Parathyroid adenoma (tissue), 2 donors: ENCODE measurements at regions not wholly inside any gene's neighbourhood (a gene's known extent, or its start where the extent isn't known, plus 50 kb on each side); places are given as distances from the start of the nearest gene placed in this dataset.

Experiments
- H2AFZ ChIP-seq: fragments of 300-600 bp; sonication (generic); one replicate; pipeline ENCODE4 v1.7.0; 2017; ENCODE audit warnings: antibody characterized with exemption, mild to moderate bottlenecking
- H3K27ac ChIP-seq: fragments of 300-600 bp; sonication (generic); one replicate; pipeline ENCODE4 v1.7.0; 2017
- H3K27me3 ChIP-seq: fragments of 300-600 bp; sonication (generic); one replicate; pipeline ENCODE4 v1.7.0; 2017; ENCODE audit warnings: low read length; ENCODE audit not compliant: control insufficient read depth, insufficient read depth
- H3K36me3 ChIP-seq: fragments of 300-600 bp; sonication (generic); one replicate; pipeline ENCODE4 v1.7.0; 2017; ENCODE audit warnings: low read length; ENCODE audit not compliant: control insufficient read depth, insufficient read depth
- H3K4me1 ChIP-seq: fragments of 300-600 bp; sonication (generic); one replicate; pipeline ENCODE4 v1.7.0; 2017; ENCODE audit warnings: control low read depth
- H3K4me2 ChIP-seq: fragments of 300-600 bp; sonication (generic); one replicate; pipeline ENCODE4 v1.7.0; 2017; ENCODE audit warnings: low read length
- H3K4me3 ChIP-seq: fragments of 300-600 bp; sonication (generic); one replicate; pipeline ENCODE4 v1.7.0; 2017; ENCODE audit warnings: low read depth, low read length
- H3K79me2 ChIP-seq: fragments of 300-600 bp; sonication (generic); one replicate; pipeline ENCODE4 v1.7.0; 2017; ENCODE audit warnings: control low read depth
- H3K9ac ChIP-seq: fragments of 300-600 bp; sonication (generic); one replicate; pipeline ENCODE4 v1.7.0; 2017; ENCODE audit warnings: mild to moderate bottlenecking
- H3K9me3 ChIP-seq: fragments of 300-600 bp; sonication (generic); one replicate; pipeline ENCODE4 v1.7.0; 2017; ENCODE audit warnings: low read length; ENCODE audit not compliant: control insufficient read depth
- TF ChIP-seq, protein P1 (sequence below): fragments of 300-600 bp; sonication (generic); IDR thresholded peaks from one replicate; pipeline ENCODE4 v1.7.0; 2017; ENCODE audit warnings: antibody characterized with exemption, mild to moderate bottlenecking
- donor health status: primary hyperparathyroidism.

DNA sequence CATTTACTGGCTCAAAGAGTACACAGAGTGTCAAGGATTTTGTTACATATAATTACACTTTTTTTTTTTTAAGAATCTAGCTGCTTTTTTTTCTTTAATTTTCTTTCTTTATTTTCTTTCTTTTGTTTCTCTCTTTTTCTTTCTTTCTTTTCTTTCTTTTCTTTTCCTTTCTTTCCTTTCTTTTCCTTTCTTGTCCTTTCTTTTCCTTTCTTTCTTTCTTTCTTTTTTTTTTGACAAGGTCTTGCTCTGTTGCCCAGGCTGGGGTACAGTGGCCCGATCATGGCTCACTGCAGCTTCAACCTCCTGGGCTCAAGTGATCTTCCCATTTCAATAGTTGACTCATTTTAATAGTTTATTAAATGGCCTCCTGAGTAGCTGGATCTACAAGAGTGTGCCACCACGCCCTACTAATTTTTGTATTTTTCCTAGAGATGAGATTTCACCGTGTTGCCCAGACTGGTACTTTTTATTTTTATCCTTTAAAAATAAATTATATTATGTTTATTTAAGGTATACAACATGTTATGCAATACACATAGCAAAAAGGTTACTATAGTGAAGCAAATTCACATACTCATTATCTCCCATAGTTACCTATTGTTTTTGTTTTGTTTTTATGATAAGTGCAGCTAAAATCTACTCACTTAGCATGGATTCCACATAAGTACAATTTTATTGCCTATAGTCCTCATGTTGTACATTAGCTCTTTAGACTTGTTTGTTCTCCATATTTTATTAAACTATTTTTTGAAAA, 381.5 kb upstream of the KLF4 start:
- no peak overlapping the region for H2AFZ ChIP-seq
- TF ChIP-seq, protein P1, sequence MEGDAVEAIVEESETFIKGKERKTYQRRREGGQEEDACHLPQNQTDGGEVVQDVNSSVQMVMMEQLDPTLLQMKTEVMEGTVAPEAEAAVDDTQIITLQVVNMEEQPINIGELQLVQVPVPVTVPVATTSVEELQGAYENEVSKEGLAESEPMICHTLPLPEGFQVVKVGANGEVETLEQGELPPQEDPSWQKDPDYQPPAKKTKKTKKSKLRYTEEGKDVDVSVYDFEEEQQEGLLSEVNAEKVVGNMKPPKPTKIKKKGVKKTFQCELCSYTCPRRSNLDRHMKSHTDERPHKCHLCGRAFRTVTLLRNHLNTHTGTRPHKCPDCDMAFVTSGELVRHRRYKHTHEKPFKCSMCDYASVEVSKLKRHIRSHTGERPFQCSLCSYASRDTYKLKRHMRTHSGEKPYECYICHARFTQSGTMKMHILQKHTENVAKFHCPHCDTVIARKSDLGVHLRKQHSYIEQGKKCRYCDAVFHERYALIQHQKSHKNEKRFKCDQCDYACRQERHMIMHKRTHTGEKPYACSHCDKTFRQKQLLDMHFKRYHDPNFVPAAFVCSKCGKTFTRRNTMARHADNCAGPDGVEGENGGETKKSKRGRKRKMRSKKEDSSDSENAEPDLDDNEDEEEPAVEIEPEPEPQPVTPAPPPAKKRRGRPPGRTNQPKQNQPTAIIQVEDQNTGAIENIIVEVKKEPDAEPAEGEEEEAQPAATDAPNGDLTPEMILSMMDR, result no peak
- no peaks in the 10 kb centered on the region for H3K4me1 ChIP-seq
- H3K36me3 ChIP-seq, result no peaks in the 10 kb centered on the region
- H3K9me3 ChIP-seq, result no peaks in the 10 kb centered on the region
- no peak overlapping the region for H3K27ac ChIP-seq
- H3K4me2 ChIP-seq, result no peak overlapping the region
- no peak overlapping the region for H3K4me3 ChIP-seq
- no peak overlapping the region for H3K9ac ChIP-seq
- H3K27me3 ChIP-seq, result no peaks in the 10 kb centered on the region
- no peaks in the 10 kb centered on the region for H3K79me2 ChIP-seq

DNA sequence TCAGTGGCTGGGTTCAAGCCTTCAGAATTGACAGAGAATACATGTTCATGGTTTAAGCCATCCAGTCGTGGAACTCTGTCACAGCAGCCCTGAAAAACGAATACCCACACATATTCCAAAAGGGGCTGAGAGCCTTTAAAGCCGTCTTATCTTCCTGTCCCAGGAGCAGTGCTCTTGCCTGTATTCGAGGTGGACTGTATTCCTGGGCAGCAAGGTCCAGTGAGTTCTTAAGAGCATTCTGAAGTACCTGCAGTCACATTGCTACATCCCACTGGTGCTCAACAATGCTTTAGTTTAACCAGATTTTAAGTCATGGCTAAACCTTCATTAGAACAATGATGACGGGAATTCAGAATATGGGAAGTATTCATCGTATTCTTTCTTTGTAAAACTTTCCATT, 380.7 kb upstream of the KLF4 start:
- no peaks in the 10 kb centered on the region for H3K9me3 ChIP-seq
- no peak overlapping the region for H3K4me2 ChIP-seq
- no peaks in the 10 kb centered on the region for H3K4me1 ChIP-seq
- no peaks in the 10 kb centered on the region for H3K36me3 ChIP-seq
- no peak overlapping the region for H3K27ac ChIP-seq
- no peaks in the 10 kb centered on the region for H3K79me2 ChIP-seq
- H3K27me3 ChIP-seq, result no peaks in the 10 kb centered on the region
- no peak overlapping the region for H3K4me3 ChIP-seq
- H3K9ac ChIP-seq, result no peak overlapping the region
- H2AFZ ChIP-seq, result no peak overlapping the region
- TF ChIP-seq, protein P1, result no peak

DNA sequence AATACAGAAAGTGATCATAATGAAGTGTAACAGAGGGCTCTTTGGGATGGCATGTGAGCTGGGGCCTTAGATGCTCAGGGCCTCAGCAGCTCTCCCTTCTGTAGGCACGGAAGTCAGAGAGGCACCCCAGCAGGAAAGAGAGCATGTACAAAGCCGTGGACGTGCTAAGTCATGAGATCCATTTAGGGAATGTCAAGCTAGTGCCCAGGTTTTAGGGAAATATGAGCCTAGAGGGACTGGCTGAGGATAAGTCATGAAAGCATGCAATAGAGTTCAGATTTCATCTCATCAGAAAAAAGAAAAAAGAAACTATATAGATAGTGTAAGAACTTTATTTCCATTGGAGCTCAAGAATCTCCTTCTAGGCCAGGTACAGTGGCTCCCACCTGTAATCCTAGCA, 379.5 kb upstream of the KLF4 start:
- TF ChIP-seq, protein P1, result no peak
- H3K27ac ChIP-seq, result no peak overlapping the region

DNA sequence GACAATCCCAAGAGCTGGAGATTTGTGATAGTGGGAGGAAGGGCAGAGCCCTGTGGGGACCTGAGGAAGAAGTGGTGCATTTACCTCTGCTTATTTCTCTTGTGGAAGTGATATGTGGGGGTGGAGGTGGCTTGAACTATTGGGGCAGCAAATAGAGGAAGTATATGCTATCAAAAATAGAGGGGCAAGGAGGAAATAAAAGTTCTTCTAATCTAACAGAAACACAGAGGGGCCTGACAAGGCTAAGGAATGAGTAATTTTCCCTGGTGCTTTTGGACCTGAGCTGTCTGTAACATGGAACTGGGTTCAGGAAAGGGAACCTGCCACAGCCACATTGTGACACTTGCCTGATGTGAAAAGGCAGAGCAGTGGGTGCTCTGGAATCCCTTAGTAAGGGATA, 378.6 kb upstream of the KLF4 start:
- Histone ChIP-seq H3K79me2 (no peaks in the 10 kb centered on the region), H3K36me3 (no peaks in the 10 kb centered on the region), H3K27ac (no peak overlapping the region), H2AFZ (no peak overlapping the region), H3K4me1 (no peaks in the 10 kb centered on the region), H3K4me2 (no peak overlapping the region), H3K27me3 (no peaks in the 10 kb centered on the region), H3K4me3 (no peak overlapping the region), H3K9me3 (no peaks in the 10 kb centered on the region), H3K9ac (no peak overlapping the region)
- TF ChIP-seq, protein P1, result no peak

More for the DNA sequence above, 379.5 kb upstream of the KLF4 start:
- no peak overlapping the region for H3K4me3 ChIP-seq
- H3K4me2 ChIP-seq, result no peak overlapping the region
- H3K4me1 ChIP-seq, result no peaks in the 10 kb centered on the region
- no peak overlapping the region for H2AFZ ChIP-seq
- H3K27me3 ChIP-seq, result no peaks in the 10 kb centered on the region
- H3K9me3 ChIP-seq, result no peaks in the 10 kb centered on the region
- no peaks in the 10 kb centered on the region for H3K79me2 ChIP-seq
- H3K36me3 ChIP-seq, result no peaks in the 10 kb centered on the region
- H3K9ac ChIP-seq, result no peak overlapping the region

DNA sequence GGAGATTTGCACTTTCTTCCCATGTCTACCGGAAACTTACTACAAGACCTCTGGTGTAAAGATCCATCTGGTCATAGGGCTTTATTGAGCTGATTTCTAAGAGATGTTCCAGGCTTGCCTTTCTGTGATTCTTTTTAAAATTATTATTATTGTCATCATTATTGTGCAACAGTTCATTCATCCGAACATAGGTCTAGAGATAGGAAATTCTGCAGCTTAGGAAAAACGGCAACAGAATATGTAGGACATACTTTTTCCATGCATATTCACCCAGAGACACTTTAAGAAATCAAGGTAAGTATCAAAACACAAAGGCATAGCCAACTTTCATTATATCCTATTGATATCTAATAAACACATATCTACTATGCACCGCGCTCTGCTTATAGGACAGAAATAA, 378.2 kb upstream of the KLF4 start:
- Histone ChIP-seq H3K4me1 (no peaks in the 10 kb centered on the region), H3K9me3 (no peaks in the 10 kb centered on the region), H3K4me2 (no peak overlapping the region), H3K27me3 (no peaks in the 10 kb centered on the region), H3K4me3 (no peak overlapping the region), H3K27ac (no peak overlapping the region), H3K36me3 (no peaks in the 10 kb centered on the region), H3K9ac (no peak overlapping the region), H3K79me2 (no peaks in the 10 kb centered on the region), H2AFZ (no peak overlapping the region)
- TF ChIP-seq, protein P1, result no peak
